IMR-90 (cell line): ENCODE measurements at regions not wholly inside any gene's neighbourhood (a gene's known extent, or its start where the extent isn't known, plus 50 kb on each side); places are given as distances from the start of the nearest gene placed in this dataset.

Experiments
- ATAC-seq: fragments of 200-7000 bp; cut with Tn5 transposase; 2 replicates; pipeline ENCODE4 v1.9.1; 2020; ENCODE audit warnings: low read depth, mild to moderate bottlenecking, moderate library complexity
- BruUV-seq: library from RNA; stranded (reverse); fragments of 400-500 nt; replicated peaks from 2 replicates; lab custom pipeline; 2021; lab: Mats Ljungman, UMichigan
- CTCF ChIA-PET: fragments of 300-600 bp; formaldehyde crosslinking; extraction: SDS; loops from one replicate; lab custom pipeline; 2021; ENCODE audit warnings: antibody characterized with exemption; lab: Yijun Ruan, JAX
- POLR2A ChIA-PET: fragments of 300-600 bp; sonication (Branson Sonifier 250); formaldehyde crosslinking; loops from one replicate; lab custom pipeline; 2022; ENCODE audit warnings: antibody characterized with exemption; ENCODE audit not compliant: unreplicated experiment; lab: Charles Lee
- DNase-seq: peaks from one replicate; pipeline ENCODE4 v3.0.0; 2013
- H2AFZ ChIP-seq: replicated peaks from 2 replicates; pipeline ENCODE3; 2013; ENCODE audit warnings: low read length, mild to moderate bottlenecking; ENCODE audit not compliant: poor library complexity
- H2AK5ac ChIP-seq: 2 replicates; pipeline ENCODE4 v1.6.1; 2013; ENCODE audit warnings: low read depth, low read length, inconsistent platforms
- H2AK9ac ChIP-seq: replicated peaks from 2 replicates; pipeline ENCODE3; 2013; ENCODE audit warnings: mild to moderate bottlenecking, low read depth, low read length, moderate library complexity; ENCODE audit not compliant: poor library complexity
- H2BK120ac ChIP-seq: 2 replicates; pipeline ENCODE4 v1.6.1; 2013; ENCODE audit warnings: low read depth, low read length, inconsistent platforms
- H2BK15ac ChIP-seq: 3 replicates; pipeline ENCODE4 v1.6.1; 2013; ENCODE audit warnings: low read depth, low read length, inconsistent platforms
- H2BK20ac ChIP-seq: 2 replicates; pipeline ENCODE4 v1.6.1; 2013; ENCODE audit warnings: low read depth, mild to moderate bottlenecking, inconsistent platforms, low read length, moderate library complexity
- H2BK5ac ChIP-seq: 2 replicates; pipeline ENCODE4 v1.6.1; 2013; ENCODE audit warnings: mild to moderate bottlenecking, low read depth, low read length, inconsistent platforms; ENCODE audit not compliant: poor library complexity, severe bottlenecking
- H3K14ac ChIP-seq: replicated peaks from 2 replicates; pipeline ENCODE4 v1.6.1; 2013; ENCODE audit warnings: low read depth, low read length, inconsistent platforms
- H3K18ac ChIP-seq: 2 replicates; pipeline ENCODE4 v1.6.1; 2013; ENCODE audit warnings: low read depth, low read length, control low read depth
- H3K23ac ChIP-seq: 2 replicates; pipeline ENCODE4 v1.6.1; 2013; ENCODE audit warnings: low read depth, low read length, inconsistent platforms
- H3K27ac ChIP-seq: 2 replicates; pipeline ENCODE4 v1.5.1; 2013; ENCODE audit warnings: mild to moderate bottlenecking, control low read depth, low read length; ENCODE audit not compliant: insufficient read depth
- H3K27me3 ChIP-seq: 2 replicates; pipeline ENCODE4 v1.6.1; 2013; ENCODE audit warnings: low read length; ENCODE audit not compliant: control insufficient read depth, insufficient read depth
- H3K36me3 ChIP-seq: 2 replicates; pipeline ENCODE4 v1.6.1; 2013; ENCODE audit warnings: low read length, mixed read lengths; ENCODE audit not compliant: control insufficient read depth, insufficient read depth
- H3K4ac ChIP-seq: 2 replicates; pipeline ENCODE4 v1.6.1; 2013; ENCODE audit warnings: low read depth, low read length, inconsistent platforms
- H3K4me1 ChIP-seq: 2 replicates; pipeline ENCODE4 v1.6.1; 2013; ENCODE audit warnings: low read length, mixed read lengths; ENCODE audit not compliant: control insufficient read depth, insufficient read depth
- H3K4me2 ChIP-seq: 2 replicates; pipeline ENCODE4 v1.6.1; 2013; ENCODE audit warnings: low read depth, mild to moderate bottlenecking, control low read depth, low read length, moderate library complexity
- H3K4me3 ChIP-seq: 2 replicates; pipeline ENCODE4 v1.5.1; 2013; ENCODE audit warnings: low read depth, mild to moderate bottlenecking, control low read depth, low read length, moderate library complexity; ENCODE audit not compliant: insufficient read depth
- H3K56ac ChIP-seq: 2 replicates; pipeline ENCODE4 v1.6.1; 2013; ENCODE audit warnings: low read length, inconsistent platforms; ENCODE audit not compliant: insufficient read depth; ENCODE audit errors: extremely low read depth
- H3K79me1 ChIP-seq, 2 experiments: 2 replicates each; pipeline ENCODE4 v1.6.1; 2013; ENCODE audit warnings: low read length in 2 of 2, inconsistent platforms in 1 of 2, low read depth in 1 of 2
- H3K9ac ChIP-seq: 2 replicates; pipeline ENCODE4 v1.6.1; 2013; ENCODE audit warnings: low read depth, low read length, control low read depth
- H3K9me1 ChIP-seq: 2 replicates; pipeline ENCODE4 v1.6.1; 2013; ENCODE audit warnings: low read length, inconsistent platforms; ENCODE audit not compliant: insufficient read depth
- H3K9me3 ChIP-seq: 2 replicates; pipeline ENCODE4 v1.6.1; 2013; ENCODE audit warnings: low read length; ENCODE audit not compliant: control insufficient read depth, insufficient read depth
- H4K20me1 ChIP-seq: 2 replicates; pipeline ENCODE4 v1.6.1; 2013; ENCODE audit warnings: low read length, inconsistent platforms; ENCODE audit not compliant: insufficient read depth
- H4K5ac ChIP-seq: 2 replicates; pipeline ENCODE4 v1.6.1; 2013; ENCODE audit warnings: mild to moderate bottlenecking, low read depth, low read length, control low read depth
- H4K8ac ChIP-seq, 2 experiments: 2 replicates each; pipeline ENCODE4 v1.6.1; 2013; ENCODE audit warnings: low read depth in 2 of 2, low read length in 2 of 2, control low read depth in 1 of 2, inconsistent platforms in 1 of 2
- H4K91ac ChIP-seq: 2 replicates; pipeline ENCODE4 v1.6.1; 2013; ENCODE audit warnings: low read depth, low read length, inconsistent platforms; ENCODE audit not compliant: insufficient read depth
- CEBPB ChIP-seq: IDR thresholded peaks from 2 replicates; pipeline ENCODE4 v1.6.1; 2012; ENCODE audit warnings: low read depth, low read length, improper control_type of control experiment
- CHD1 ChIP-seq: IDR thresholded peaks from 2 replicates; pipeline ENCODE4 v1.6.1; 2012; ENCODE audit warnings: low read depth, low read length, improper control_type of control experiment
- CTCF ChIP-seq: conservative IDR thresholded peaks from 2 replicates; pipeline ENCODE4 v1.5.1; 2012; ENCODE audit warnings: mild to moderate bottlenecking, low read depth, low read length, improper control_type of control experiment
- ELK1 ChIP-seq: fragments of 150-350 bp; IDR thresholded peaks from 2 replicates; pipeline ENCODE4 v1.6.1; 2016; ENCODE audit warnings: low read depth, mild to moderate bottlenecking, low read length, moderate library complexity, borderline replicate concordance
- FOS ChIP-seq: fragments of 150-350 bp; IDR thresholded peaks from 2 replicates; pipeline ENCODE4 v1.6.1; 2016; ENCODE audit warnings: low read depth, low read length
- MAFK ChIP-seq: IDR thresholded peaks from 2 replicates; pipeline ENCODE4 v1.6.1; 2012; ENCODE audit warnings: low read depth, low read length, improper control_type of control experiment
- MAZ ChIP-seq: IDR thresholded peaks from 2 replicates; pipeline ENCODE4 v1.6.1; 2012; ENCODE audit warnings: low read depth, mild to moderate bottlenecking, low read length, improper control_type of control experiment, moderate library complexity, borderline replicate concordance
- MXI1 ChIP-seq: IDR thresholded peaks from 2 replicates; pipeline ENCODE4 v1.6.1; 2012; ENCODE audit warnings: low read depth, mild to moderate bottlenecking, low read length, moderate library complexity, borderline replicate concordance
- NFE2L2 ChIP-seq: fragments of 150-350 bp; IDR thresholded peaks from 2 replicates; pipeline ENCODE4 v1.6.1; 2016; ENCODE audit warnings: low read depth, mild to moderate bottlenecking, low read length
- POLR2A ChIP-seq: IDR thresholded peaks from 2 replicates; pipeline ENCODE4 v1.6.1; 2012; ENCODE audit warnings: mild to moderate bottlenecking, low read depth, low read length
- RAD21 ChIP-seq: IDR thresholded peaks from 2 replicates; pipeline ENCODE4 v1.6.1; 2012; ENCODE audit warnings: low read length, improper control_type of control experiment
- RCOR1 ChIP-seq: IDR thresholded peaks from 2 replicates; pipeline ENCODE4 v1.6.1; 2012; ENCODE audit warnings: mild to moderate bottlenecking, low read length, improper control_type of control experiment; ENCODE audit not compliant: insufficient replicate concordance
- RFX5 ChIP-seq: IDR thresholded peaks from 2 replicates; pipeline ENCODE4 v1.8.0; 2012; ENCODE audit warnings: low read depth, mild to moderate bottlenecking, low read length, moderate library complexity
- SMC3 ChIP-seq: fragments of 150-350 bp; IDR thresholded peaks from 2 replicates; pipeline ENCODE4 v1.6.1; 2016; ENCODE audit warnings: low read depth, mild to moderate bottlenecking, antibody characterized with exemption, low read length, moderate library complexity
- USF2 ChIP-seq: fragments of 150-350 bp; IDR thresholded peaks from 2 replicates; pipeline ENCODE4 v1.6.1; 2017; ENCODE audit warnings: mild to moderate bottlenecking, antibody characterized with exemption, low read length, low read depth
- WGBS, 2 experiments: methylation state at CpG; one replicate each; pipeline versions ENCODE4 v1.1.5 to v1.1.7; 2013; ENCODE audit warnings: missing lambda C conversion rate in 2 of 2; ENCODE audit not compliant: insufficient read length in 1 of 2; ENCODE audit errors: extremely low coverage in 2 of 2; 5-methylcytosine and 5-hydroxymethylcytosine counted together
- dilution Hi-C: fragments of 300-500 bp; cut with HindIII; formaldehyde crosslinking; loops from one replicate; pipeline ENCODE4 v1.14.3; 2018; ENCODE audit warnings: low sequenced_read_pairs; ENCODE audit not compliant: unreplicated experiment
- in situ Hi-C: fragments of 300-500 bp; cut with MboI; formaldehyde crosslinking; loops from 3 replicates; pipeline ENCODE4 v1.14.3; 2019; ENCODE audit warnings: low sequenced_read_pairs, inconsistent platforms, mixed read lengths
- intact Hi-C: fragments of 100-400 bp; cut with micrococcal nuclease; formaldehyde crosslinking; loops from 2 replicates; pipeline ENCODE4 v1.10.0; 2022

- no peak overlapping the region for H2AFZ ChIP-seq
- POLR2A ChIA-PET, result no interaction called here
- in situ Hi-C loops, result no loop called here
Observed at GRCh38 chr5:23012842-23013241, 159.7 kb upstream of the CDH12 start.

More at GRCh38 chr5:23012842-23013241, 159.7 kb upstream of the CDH12 start:
- H3K9ac ChIP-seq, result no peak overlapping the region
- CTCF ChIA-PET, result no interaction called here
- no peak overlapping the region for H2AK9ac ChIP-seq
- DNase-seq (no peak), ATAC-seq (no peak)
- H3K56ac ChIP-seq, result no peak overlapping the region
- H4K20me1 ChIP-seq, result no peaks in the 10 kb centered on the region
- H2BK15ac ChIP-seq, result no peak overlapping the region
- H4K8ac ChIP-seq, result no peak overlapping the region
- intact Hi-C loops, result no loop called here
- H3K9me3 ChIP-seq, result peaks cover 2% of the 10 kb centered on the region; the same call in 1 of the 2 replicates
- no peak overlapping the region for H3K4ac ChIP-seq
- no peak overlapping the region for H3K4me2 ChIP-seq
- H3K9me1 ChIP-seq, result no peaks in the 10 kb centered on the region
- H2BK120ac ChIP-seq, result no peak overlapping the region
- no peak overlapping the region for H2BK5ac ChIP-seq
- BruUV-seq, result no TSS peak
- no peak overlapping the region for H3K18ac ChIP-seq
- H3K27ac ChIP-seq, result no peak overlapping the region
- no peak overlapping the region for H3K23ac ChIP-seq
- no peaks in the 10 kb centered on the region for H3K36me3 ChIP-seq
- no peaks in the 10 kb centered on the region for H3K27me3 ChIP-seq
- H3K79me1 ChIP-seq, result no peaks in the 10 kb centered on the region
- H3K14ac ChIP-seq, result no peak overlapping the region
- TF ChIP-seq FOS (no peak), RCOR1 (no peak), MAFK (no peak), RAD21 (no peak), RFX5 (no peak), MAZ (no peak), CEBPB (no peak), POLR2A (no peak), MXI1 (no peak), CTCF (no peak), SMC3 (no peak), CHD1 (no peak), NFE2L2 (no peak), ELK1 (no peak), USF2 (no peak)
- no peaks in the 10 kb centered on the region for H3K4me1 ChIP-seq
- no peak overlapping the region for H2BK20ac ChIP-seq
- dilution Hi-C loops, result no loop called here
- H4K91ac ChIP-seq, result no peak overlapping the region
- H2AK5ac ChIP-seq, result no peak overlapping the region
- no CpG with 5 or more reads among the region's 5 CpGs for WGBS, 2 experiments
- H3K4me3 ChIP-seq, result no peak overlapping the region
- H4K5ac ChIP-seq, result no peak overlapping the region
